ENCODE measurements at regions not wholly inside any gene's neighbourhood (a gene's known extent, or its start where the extent isn't known, plus 50 kb on each side); places are given as distances from the start of the nearest gene placed in this dataset.

DNA sequence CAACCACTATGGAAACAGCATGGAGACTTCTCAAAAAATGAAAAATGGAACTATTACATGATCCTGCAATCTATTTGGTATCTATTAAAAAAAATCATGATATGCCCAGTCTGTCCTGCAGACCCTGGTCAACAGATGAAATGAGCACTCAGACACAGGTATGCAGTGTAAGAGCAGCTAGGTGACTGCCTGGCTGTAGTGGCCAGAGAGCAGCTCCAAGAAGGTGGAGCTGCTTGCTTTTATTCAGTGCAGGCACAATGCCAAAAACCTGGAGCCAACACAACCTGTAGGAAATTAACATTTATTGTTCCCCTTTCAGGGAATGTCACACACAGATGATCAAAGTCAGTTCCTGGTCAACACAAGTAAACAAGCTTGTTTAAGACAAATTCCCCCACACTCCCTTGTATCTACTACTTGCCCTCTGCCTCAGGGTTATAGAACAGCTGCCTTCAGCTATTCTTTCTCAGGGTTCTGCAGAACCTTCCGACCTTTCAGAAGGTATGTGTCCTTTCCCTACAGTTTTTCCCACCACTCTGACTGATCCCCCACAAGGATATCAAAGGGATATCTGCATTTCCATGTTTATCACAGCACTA lies 933.7 kb upstream of the SLITRK5 start:
- DNase-seq (ENCODE audit: low spot score), result no peak

DNA sequence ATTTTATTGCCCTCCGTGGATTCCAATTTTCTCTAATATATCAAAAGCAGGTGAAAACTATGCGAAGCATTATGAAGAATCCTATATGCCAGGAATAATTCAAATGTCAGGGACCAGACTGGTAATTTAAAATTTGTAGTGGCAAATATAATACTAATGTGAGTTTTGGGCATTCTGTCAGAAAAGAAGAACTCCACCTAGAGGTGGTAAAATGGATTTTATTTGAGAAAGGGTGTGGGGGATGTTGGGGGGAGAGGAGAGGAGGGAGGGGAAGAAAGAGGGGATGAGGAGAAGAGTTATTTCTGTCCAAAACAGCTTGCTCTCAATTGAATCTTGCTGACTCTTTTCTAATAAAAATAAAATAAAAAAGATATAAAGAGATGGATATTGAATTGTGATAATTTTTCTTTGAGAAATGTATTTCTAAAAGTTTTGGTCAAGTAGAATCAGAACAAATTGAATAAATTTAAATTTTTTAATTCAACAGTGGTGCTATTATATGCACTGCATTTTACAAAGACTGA lies 929.3 kb upstream of the SLITRK5 start:
- DNase-seq (ENCODE audit: low spot score), result no peak

DNA sequence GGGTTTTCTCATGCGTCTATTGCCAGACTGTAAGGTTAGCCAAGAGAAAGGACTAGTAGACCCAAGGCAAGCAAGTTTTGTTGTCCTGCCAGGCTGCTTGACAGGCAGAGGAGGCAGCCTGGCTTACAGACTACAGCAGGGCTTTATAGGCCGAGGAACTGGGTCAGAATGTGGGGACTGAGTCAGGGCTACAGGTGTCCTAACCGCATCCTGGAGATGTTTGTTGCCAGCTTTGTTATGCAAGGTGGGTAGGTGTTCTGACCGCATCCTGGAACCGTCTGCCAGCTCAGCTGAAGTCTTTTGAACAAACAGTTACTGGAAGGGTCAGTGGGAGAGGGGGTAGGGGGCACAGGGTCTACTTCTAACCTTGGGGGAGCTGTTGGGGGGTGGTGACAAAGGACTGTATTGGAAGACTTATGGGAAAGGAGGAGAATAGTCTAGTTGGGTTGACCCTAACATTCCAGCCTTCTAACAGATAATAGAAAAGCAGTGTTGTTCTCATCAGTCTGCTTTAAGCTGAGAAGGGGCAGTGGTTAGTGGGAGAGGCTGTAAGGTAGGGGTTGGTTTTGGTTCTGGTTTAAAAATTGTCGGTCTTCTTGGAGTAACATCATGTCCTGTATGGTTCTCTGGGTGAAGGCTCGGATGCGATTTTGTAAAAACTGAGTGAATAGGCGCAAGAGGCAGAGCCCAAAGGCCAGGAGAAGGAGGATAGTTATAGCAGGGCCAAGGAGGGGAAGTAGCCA lies 913.8 kb upstream of the SLITRK5 start:
- DNase-seq (ENCODE audit: low spot score), result no peak

DNA sequence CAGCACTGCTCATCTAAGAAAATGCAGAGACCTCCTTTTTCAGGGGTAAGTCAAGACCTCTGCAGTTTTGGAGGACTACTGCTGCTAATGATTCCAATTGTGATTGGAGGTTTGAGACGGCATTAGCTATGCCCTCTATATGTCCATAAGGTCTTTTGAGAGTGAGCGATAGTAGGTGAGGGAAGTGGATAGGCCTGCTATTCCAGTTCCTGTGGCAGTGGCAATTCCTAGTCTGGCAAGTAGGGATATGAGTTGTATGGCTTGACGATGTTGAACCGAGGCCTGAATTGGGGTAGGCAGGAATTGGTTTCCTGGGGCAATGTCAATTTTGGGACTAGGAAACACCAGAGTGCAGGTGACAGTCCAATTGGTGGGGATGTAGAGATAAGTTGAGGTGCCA lies 913.1 kb upstream of the SLITRK5 start:
- DNase-seq (ENCODE audit: low spot score), result no peak

DNA sequence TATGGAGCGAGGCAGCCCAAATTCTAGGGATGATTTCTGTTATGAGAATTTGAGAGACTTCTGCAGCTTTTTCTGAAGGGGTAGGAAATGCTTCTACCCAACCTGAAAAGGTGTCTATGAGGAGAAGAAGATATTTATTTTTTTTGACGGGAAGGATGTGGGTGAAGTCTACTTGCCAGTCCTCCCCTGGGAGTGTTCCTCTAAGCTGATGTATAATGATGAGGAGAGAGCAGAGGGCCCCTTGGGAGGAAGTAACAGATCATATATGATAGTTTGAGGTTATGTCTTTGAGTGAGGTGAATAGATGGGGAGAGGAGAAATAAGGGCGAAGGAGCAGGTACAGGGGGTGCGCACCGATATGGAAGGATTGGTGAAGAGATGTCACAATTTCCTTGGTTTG lies 910.6 kb upstream of the SLITRK5 start:
- no peak for DNase-seq (ENCODE audit: low spot score)

DNA sequence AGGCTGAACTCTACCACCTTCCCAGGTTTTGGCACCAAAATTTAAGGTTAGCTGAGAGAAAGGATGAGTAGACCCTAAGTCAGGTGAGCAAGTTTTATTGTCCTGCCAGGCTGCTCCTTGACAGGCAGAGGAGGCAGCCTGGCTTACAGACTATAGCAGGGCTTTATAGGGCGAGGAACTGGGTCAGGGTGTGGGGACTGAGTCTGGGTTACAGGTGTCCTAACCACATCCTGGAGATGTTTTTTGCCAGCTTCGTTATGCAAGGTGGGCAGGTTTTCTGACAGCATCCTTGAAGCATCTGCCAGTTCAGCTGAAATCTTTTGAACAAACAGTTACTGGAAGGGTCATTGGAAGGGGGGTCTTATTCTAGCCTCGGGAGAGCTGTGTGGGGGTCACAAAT lies 905.7 kb upstream of the SLITRK5 start:
- DNase-seq (ENCODE audit: low spot score), result no peak

DNA sequence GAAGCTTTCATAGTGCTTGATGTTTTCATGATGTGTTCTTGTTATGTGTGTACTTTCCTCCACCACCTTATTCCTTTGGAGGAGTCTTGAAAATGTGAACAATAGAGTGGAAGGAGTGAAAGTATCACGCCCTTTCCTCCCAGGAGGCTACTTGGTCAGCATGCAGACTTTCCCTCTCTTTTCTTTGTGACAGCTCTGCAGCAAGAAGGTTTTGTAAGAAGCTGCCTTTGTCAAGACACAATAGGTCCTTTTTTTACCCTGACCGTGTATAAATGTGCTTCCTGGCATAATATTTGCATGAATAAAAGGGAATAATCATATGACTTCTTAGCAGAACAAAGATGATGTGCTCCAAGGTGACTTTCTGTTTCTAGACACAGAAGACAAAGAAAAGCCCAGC lies 882.6 kb upstream of the SLITRK5 start:
- no peak for DNase-seq (ENCODE audit: low spot score)

DNA sequence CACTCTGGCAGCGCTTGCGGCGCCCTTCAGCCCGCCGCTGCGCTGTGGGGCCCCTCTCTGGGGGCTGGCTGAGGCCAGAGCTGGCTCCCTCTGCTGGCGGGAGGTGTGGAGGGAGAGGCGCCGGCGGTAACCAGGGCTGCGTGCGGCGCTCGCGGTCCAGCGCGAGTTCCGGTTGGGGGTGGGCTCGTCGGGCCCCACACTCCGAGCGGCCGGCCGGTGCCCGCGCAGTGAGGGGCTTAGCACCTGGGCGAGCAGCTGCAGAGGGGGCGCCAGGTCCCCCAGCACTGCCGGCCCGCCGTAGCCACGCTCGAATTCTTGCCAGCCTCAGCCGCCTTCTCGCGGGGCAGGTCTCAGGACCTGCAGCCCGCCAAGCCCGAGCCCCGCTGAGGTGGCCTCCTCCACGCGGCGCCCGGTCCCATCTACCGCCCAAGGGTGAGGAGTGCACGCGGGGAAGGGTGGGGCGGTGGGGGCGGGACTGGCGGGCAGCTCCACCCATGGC lies 879.0 kb upstream of the SLITRK5 start:
- DNase-seq (ENCODE audit: low spot score), result no peak

DNA sequence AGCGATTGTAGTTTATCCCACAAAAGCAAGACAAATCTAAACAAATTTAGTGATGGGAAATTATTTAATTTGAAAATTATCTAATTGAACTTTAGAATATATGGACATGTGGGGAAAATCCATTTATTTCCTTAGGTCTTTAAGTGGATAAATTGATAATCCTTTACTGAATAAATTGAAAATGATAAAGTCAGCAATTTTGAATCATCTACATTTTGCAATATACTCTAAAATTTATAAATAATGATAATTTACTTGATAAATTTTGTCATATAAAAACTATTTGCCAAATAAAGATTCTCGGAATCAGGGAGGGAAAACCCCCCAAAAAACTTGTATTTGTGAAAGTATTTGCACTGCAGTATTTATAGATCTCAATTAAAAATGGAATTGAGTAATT lies 875.3 kb upstream of the SLITRK5 start:
- no peak for DNase-seq (ENCODE audit: low spot score)

DNA sequence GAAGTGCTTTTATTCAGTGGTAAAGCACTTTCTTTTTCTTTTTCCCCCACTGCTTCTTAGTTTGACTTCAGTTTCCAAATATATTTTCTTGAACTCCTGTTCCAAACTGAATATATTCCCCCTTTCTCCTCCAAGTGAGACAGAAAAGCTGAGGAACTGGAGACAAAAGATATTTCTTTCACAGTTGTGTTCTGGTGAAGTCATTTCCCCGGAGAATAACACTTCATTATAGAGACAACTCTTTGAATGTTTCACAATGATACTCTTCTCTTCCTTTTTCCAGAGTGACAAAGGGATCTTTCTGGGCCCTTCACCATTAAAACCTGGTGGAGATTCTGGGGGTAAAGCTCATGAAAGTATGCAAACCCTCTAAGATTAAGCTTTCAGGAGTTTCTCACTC lies 860.8 kb upstream of the SLITRK5 start:
- no peak for DNase-seq (ENCODE audit: low spot score)

DNA sequence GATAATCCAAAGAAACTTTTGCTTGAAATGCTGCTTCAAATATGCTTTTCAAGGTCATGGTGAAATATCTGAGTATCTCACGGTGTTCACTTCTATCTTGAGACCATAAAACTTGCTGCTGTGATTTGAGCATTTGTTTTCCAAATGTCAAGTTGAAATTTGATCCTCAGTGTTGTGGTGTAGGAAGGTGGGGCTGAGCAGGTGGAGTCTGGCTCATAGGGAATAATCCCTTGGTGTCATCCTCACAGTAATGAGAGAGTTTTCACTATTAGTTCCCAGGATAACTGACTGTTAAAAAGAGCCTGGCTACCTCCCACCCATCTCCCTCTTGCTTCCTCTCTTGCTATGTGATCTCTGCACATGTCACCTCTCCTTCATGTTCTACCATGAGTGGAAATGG lies 858.0 kb upstream of the SLITRK5 start:
- no peak for DNase-seq (ENCODE audit: low spot score)

DNA sequence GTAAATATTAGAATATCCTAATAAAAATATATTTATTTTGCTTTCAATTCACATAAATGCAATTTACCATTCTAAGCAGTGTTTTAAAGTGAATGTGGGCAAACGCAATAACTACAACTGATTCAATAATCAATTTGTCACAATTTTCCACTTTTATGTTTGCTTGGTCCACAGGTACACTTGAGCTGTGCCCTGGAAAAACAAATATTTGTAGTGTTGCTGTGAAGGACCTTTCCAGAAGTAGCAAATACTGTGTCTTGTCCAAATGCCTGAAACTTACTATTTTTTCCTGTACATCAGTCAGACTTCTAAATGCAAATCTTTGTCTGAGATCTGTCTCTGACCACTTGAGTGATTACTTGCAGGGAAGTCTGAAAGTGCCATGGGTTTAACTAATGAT lies 845.8 kb upstream of the SLITRK5 start:
- no peak for DNase-seq (ENCODE audit: low spot score)

DNA sequence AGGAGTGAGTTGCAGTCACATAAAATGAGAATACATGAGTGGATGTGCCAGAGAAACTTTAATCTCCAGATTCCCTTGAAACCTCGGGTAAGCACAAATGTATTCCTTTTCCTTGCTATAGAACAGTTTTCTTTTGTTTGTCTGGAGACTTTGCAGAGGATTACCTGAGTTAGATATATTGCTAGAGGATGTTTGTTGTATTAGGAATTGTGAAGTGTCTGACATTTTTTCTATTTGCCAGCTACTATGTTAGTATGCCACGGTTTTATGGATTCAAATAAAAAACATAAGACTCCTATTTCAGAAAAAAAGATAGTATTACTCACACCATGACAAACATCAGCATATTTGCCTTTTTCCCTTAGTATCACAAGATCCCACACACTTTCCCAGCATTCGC lies 844.9 kb upstream of the SLITRK5 start:
- no peak for DNase-seq (ENCODE audit: low spot score)

DNA sequence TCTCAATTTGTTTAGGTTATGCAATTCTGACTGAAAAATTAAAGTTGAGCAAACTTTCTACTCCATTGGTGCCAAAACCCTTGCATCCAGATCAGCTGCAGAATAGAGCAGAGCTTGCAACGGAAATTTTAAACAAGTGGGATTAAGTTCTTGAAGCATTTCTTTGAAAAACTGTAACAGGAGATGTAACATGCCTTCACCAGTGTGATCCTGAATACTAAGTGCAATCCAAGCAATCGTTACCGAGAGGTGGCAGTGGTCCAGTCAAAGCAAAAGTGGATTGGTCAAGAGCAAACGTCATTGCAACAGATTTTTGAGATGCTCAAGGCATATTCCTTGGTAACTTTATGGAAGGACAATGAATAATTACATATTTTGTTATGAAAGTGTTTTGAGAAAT lies 841.1 kb upstream of the SLITRK5 start:
- no peak for DNase-seq (ENCODE audit: low spot score)

DNA sequence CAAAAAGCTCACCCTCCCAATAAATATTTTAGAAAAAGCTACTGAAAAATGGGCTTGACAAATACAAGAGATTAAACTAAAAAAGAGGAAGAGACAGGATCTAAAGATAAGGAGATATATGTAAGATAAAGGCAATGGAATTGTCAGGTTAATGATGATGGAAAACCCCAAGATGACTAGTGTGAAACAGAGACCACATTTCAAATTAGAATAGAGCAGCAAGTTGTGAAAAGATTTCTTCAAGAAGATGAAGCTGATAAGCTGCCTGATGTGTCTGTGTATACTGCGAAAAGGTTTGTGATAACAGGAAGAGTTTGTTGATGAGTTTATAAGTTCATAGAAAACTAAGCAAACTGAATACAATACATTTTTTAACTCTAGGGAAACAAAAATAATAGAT lies 840.1 kb upstream of the SLITRK5 start:
- no peak for DNase-seq (ENCODE audit: low spot score)

DNA sequence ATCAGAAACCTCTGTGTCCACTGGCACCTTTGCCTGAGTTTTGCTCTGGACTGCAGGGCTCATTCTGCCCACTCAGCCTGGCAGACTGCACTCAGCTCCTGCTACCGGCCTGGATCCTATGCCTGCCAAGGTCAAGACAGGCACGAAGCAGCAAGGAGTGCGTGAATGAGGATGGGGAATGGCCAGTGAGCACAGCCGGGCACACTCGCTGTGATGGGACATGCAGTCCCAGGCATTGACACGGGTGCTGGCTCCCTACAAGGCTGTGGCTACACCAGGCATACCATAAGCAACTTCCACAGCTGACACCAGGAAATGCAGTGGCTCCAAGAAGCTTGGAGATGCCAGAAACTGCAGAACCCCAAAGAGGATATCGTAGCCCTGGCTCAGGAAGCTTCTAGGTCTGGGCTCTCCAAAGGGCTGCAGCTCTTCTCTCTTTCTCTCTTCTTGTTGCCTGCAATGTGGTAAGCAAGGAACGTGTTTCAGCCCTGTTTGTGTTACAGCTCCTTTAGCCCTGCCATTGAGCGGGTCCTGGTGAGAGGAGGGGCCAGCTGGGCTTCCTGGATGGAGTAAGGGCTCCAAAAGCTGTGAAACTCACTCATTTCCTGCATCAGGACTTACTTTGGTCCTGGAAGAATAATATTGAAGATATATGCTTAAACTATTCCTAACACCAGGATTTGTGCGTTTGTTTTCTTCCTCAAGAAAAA lies 832.6 kb upstream of the SLITRK5 start:
- no peak for DNase-seq (ENCODE audit: low spot score)

DNA sequence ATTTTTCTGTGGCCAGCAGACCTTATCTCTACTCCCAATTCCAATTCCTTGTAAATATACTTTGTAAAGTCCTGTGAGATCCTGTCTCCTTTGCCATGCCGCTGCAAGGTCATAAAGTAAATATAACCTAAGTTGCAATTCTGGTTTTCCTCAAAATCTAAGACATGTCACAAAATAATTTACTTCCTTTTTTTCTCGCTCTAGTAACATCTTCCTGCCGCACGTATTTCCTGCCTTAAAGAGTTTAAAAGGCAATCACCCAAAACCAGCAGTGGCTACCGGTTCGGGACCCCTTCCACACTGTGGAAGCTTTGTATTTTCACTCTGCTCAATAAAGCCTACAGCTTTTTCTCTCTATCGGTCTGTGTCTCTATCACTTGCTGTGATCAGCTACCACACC lies 832.0 kb upstream of the SLITRK5 start:
- no peak for DNase-seq (ENCODE audit: low spot score)

DNA sequence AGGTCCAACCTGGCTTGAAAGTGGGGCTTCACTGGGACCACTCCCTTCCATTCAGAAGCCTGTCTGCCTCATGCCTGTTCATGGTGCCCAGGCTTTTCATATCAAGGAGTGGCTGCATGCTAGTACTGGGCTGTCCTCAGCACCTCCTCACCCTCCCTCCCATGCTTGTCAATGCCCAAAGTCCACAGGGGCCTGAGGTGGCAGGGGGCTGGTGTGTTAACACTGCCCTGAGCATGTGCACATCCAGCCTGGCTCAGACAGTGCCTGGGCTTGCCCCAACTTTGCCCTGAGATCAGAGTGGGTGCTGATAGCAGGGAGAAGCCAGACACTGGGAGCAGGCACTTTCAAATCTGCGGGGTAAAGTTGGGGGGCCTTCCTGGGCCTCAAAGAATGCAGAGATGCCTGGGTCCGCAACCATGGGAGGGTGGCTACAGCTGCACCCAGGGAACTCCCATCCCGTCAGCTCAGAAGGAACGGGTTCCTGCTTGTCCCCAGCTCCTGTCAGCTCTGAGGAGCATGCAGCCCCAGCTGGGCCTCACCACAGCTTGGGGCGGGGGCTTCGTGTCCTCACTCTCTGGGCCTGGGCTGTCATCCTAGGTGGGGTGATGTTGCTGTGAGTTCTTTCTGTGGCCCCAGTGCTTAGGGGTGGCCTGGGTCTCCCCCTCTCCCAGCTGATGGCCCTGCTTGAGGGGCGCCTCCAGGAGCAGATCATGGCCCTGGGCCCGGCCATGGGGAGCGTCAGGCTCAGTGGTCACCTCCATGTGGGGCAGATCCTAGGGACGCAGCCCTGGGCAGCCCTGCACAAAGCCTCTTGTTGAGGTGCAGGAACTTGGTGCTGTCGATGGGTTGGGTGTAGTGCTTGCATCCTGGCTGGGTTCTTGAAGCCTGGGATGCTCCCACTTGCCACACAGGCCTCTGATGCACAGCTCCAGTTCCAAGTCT lies 830.6 kb upstream of the SLITRK5 start:
- no peak for DNase-seq (ENCODE audit: low spot score)

DNA sequence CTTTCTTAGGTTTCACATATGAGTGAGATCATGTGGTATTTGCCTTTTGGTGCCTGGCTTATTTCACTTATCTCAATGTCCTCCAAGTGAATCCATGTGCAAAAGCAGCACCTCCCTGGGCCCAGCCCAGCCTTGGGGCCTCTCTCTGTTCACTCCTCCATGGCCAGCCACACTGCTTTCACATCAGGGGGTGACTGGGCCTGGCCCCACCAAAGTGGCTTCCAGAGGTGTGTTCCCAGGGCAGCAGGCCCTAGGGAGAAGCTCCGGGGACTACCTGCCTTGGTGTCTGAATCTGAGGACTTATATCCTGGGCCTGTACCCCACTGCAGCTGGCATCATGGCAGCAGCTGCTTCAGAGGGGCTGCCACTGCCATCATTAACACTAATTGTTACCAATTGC lies 829.9 kb upstream of the SLITRK5 start:
- no peak for DNase-seq (ENCODE audit: low spot score)

DNA sequence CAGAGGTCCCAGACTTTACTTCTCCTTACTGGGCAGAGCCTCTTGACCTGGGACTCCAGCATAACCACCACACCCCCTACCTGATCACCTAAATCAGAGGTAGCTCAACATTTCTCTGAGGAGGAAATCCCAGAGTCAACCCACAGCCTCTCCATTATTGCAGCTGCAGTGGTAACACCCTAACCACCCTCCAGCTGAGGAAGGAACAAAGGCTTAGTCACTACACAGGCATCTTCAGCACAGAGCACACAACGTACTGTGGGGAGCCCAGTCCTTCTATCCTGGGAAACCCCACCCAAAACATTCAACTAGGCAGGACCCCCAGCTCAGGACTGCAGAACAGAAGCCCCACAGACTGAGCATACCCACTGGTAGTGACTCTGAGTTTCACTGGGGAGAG lies 824.7 kb upstream of the SLITRK5 start:
- no peak for DNase-seq (ENCODE audit: low spot score)

DNA sequence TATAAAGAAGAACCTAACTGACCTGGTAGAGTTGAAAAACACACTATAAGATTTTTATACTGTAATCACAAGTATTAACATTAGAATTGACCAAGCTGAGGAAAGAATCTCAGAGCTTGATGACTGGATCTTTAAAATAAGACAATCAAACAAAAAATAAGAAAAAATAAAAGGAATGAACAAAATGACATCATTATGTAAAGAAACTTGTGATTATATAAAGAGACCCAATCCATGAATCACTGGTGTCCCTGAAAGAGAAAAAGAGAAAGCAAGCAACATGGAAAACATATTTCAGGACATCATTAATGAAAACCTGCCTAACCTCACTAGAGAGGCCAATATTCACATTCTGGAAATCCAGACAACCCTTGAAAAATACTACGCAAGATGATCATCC lies 822.5 kb upstream of the SLITRK5 start:
- no peak for DNase-seq (ENCODE audit: low spot score)

DNA sequence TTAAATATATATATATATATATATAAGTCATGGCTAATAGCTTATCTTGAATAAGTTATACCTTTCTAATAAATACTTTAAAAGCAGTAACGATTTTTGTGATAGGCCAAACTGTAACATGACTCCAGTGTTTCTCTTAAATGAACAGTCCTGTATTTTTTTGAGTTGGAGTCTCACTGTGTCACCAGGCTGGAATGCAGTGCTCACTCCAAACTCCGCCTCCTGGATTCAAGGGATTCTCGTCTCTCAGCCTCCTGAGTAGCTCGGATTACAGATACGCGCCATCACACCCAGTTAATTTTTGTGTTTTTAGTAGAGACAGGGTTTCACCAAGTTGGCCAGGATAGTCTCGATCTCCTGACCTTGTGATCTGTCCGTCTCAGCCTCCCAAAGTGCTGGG lies 814.2 kb upstream of the SLITRK5 start:
- no peak for DNase-seq (ENCODE audit: low spot score)

All from LoVo (cell line).